Parathyroid adenoma (tissue), 2 donors: ENCODE measurements at regions not wholly inside any gene's neighbourhood (a gene's known extent, or its start where the extent isn't known, plus 50 kb on each side); places are given as distances from the start of the nearest gene placed in this dataset.

ENCODE experiments used
- H2AFZ ChIP-seq: fragments of 300-600 bp; sonication (generic); one replicate; pipeline ENCODE4 v1.7.0; 2017; ENCODE audit warnings: antibody characterized with exemption, mild to moderate bottlenecking
- H3K27ac ChIP-seq: fragments of 300-600 bp; sonication (generic); one replicate; pipeline ENCODE4 v1.7.0; 2017
- H3K27me3 ChIP-seq: fragments of 300-600 bp; sonication (generic); one replicate; pipeline ENCODE4 v1.7.0; 2017; ENCODE audit warnings: low read length; ENCODE audit not compliant: control insufficient read depth, insufficient read depth
- H3K36me3 ChIP-seq: fragments of 300-600 bp; sonication (generic); one replicate; pipeline ENCODE4 v1.7.0; 2017; ENCODE audit warnings: low read length; ENCODE audit not compliant: control insufficient read depth, insufficient read depth
- H3K4me1 ChIP-seq: fragments of 300-600 bp; sonication (generic); one replicate; pipeline ENCODE4 v1.7.0; 2017; ENCODE audit warnings: control low read depth
- H3K4me2 ChIP-seq: fragments of 300-600 bp; sonication (generic); one replicate; pipeline ENCODE4 v1.7.0; 2017; ENCODE audit warnings: low read length
- H3K4me3 ChIP-seq: fragments of 300-600 bp; sonication (generic); one replicate; pipeline ENCODE4 v1.7.0; 2017; ENCODE audit warnings: low read depth, low read length
- H3K79me2 ChIP-seq: fragments of 300-600 bp; sonication (generic); one replicate; pipeline ENCODE4 v1.7.0; 2017; ENCODE audit warnings: control low read depth
- H3K9ac ChIP-seq: fragments of 300-600 bp; sonication (generic); one replicate; pipeline ENCODE4 v1.7.0; 2017; ENCODE audit warnings: mild to moderate bottlenecking
- H3K9me3 ChIP-seq: fragments of 300-600 bp; sonication (generic); one replicate; pipeline ENCODE4 v1.7.0; 2017; ENCODE audit warnings: low read length; ENCODE audit not compliant: control insufficient read depth
- TF ChIP-seq, protein P1 (sequence below): fragments of 300-600 bp; sonication (generic); IDR thresholded peaks from one replicate; pipeline ENCODE4 v1.7.0; 2017; ENCODE audit warnings: antibody characterized with exemption, mild to moderate bottlenecking
- donor health status: primary hyperparathyroidism.

DNA sequence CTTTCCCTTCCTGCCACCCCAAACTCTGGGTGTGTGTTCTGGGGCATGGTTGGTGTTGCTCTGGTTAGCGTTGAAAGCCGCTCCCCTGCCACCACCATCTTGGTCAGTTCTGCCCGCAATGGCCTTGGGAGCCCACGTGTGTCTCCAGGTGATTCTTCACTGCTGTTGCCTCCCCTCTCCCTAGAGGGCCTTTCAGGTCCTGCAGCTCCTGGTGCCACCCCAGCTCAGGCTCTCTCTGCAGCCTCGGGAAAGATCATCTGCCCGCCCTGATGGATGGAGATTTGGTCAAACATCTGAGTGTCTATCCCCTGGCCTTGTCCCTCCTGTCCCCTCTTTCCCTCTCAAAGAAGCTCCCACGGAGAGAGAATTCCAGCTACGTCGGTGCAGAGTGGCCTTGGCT, 241.3 kb downstream of the RBFOX3 start:
- H3K9me3 ChIP-seq = no peaks in the 10 kb centered on the region
- H3K4me1 ChIP-seq = no peaks in the 10 kb centered on the region
- no peak overlapping the region for H2AFZ ChIP-seq
- no peak overlapping the region for H3K4me2 ChIP-seq
- no peak overlapping the region for H3K4me3 ChIP-seq
- H3K9ac ChIP-seq = no peak overlapping the region
- H3K27ac ChIP-seq = no peak overlapping the region
- no peaks in the 10 kb centered on the region for H3K36me3 ChIP-seq
- H3K27me3 ChIP-seq = no peaks in the 10 kb centered on the region
- no peaks in the 10 kb centered on the region for H3K79me2 ChIP-seq
- TF ChIP-seq, protein P1, sequence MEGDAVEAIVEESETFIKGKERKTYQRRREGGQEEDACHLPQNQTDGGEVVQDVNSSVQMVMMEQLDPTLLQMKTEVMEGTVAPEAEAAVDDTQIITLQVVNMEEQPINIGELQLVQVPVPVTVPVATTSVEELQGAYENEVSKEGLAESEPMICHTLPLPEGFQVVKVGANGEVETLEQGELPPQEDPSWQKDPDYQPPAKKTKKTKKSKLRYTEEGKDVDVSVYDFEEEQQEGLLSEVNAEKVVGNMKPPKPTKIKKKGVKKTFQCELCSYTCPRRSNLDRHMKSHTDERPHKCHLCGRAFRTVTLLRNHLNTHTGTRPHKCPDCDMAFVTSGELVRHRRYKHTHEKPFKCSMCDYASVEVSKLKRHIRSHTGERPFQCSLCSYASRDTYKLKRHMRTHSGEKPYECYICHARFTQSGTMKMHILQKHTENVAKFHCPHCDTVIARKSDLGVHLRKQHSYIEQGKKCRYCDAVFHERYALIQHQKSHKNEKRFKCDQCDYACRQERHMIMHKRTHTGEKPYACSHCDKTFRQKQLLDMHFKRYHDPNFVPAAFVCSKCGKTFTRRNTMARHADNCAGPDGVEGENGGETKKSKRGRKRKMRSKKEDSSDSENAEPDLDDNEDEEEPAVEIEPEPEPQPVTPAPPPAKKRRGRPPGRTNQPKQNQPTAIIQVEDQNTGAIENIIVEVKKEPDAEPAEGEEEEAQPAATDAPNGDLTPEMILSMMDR = no peak

DNA sequence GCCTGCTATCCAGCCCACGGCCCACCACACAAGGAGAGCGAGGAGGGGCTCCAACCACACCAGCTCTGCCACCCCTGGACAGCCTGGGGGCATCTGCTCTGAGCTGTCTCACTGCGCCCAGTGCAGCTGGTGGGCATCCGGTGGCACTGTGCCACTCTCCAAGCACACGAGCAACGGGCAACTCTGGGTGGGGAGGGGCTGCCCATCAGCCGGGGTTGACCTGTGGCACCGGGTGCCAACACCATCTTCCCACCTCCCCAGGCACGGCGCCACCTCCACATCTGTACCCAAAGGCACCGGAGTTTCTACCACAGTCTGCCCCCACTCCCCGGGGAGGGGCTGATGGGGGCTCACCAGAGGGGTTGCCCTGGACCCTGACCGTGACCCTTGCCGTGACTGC, 241.8 kb downstream of the RBFOX3 start:
- Histone ChIP-seq H3K79me2 (no peaks in the 10 kb centered on the region), H3K4me3 (no peak overlapping the region), H3K9ac (no peak overlapping the region), H3K36me3 (no peaks in the 10 kb centered on the region), H3K4me1 (no peaks in the 10 kb centered on the region), H2AFZ (no peak overlapping the region), H3K9me3 (no peaks in the 10 kb centered on the region), H3K4me2 (no peak overlapping the region), H3K27me3 (no peaks in the 10 kb centered on the region), H3K27ac (no peak overlapping the region)
- TF ChIP-seq, protein P1 = no peak

- Histone ChIP-seq H3K4me3 (no peak overlapping the region), H3K4me2 (no peak overlapping the region), H3K27ac (no peak overlapping the region), H3K9me3 (no peaks in the 10 kb centered on the region), H3K36me3 (no peaks in the 10 kb centered on the region), H2AFZ (no peak overlapping the region), H3K4me1 (no peaks in the 10 kb centered on the region), H3K79me2 (no peaks in the 10 kb centered on the region), H3K9ac (no peak overlapping the region), H3K27me3 (no peaks in the 10 kb centered on the region)
- TF ChIP-seq, protein P1 = no peak
Measured at GRCh38 chr17:79368521-79368920, 242.3 kb downstream of the RBFOX3 start.

DNA sequence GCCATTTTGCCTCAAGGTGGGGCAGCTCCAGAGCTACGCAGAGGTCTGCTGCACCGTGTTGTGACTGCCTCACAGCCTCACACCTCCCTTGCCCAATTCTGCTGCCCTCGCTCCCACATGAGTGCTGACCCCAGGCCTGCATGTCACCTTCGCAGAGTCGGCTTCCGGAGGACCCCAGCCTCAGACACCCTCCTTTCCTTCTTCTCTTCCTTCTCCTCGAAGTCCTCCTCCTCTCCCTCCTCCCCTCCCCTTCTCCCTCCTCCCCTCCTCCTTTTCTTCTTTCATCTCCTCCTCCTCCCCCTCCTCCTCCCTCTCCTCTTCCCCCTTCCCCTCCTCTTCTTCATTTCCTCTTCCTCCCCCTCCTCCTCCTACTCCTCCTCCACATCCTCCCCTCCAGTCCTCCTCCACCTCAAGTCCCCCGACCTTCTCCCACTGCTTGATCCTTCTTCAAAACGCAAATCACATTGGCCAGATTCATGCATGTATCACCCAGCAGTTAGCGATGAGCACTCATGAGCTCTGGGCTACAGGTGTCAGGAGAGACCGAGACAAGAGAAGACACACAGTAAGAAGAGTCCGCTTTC, 243.8 kb downstream of the RBFOX3 start:
- H3K4me1 ChIP-seq = no peaks in the 10 kb centered on the region
- TF ChIP-seq, protein P1 = no peak
- no peak overlapping the region for H3K27ac ChIP-seq
- H3K36me3 ChIP-seq = no peaks in the 10 kb centered on the region
- H3K79me2 ChIP-seq = no peaks in the 10 kb centered on the region
- no peaks in the 10 kb centered on the region for H3K9me3 ChIP-seq
- H3K4me2 ChIP-seq = no peak overlapping the region
- H3K4me3 ChIP-seq = no peak overlapping the region
- no peak overlapping the region for H3K9ac ChIP-seq
- no peak overlapping the region for H2AFZ ChIP-seq
- no peaks in the 10 kb centered on the region for H3K27me3 ChIP-seq
